NCI-H345 (cell line): ENCODE measurements at regions not wholly inside any gene's neighbourhood (a gene's known extent, or its start where the extent isn't known, plus 50 kb on each side); places are given as distances from the start of the nearest gene placed in this dataset.

Experiments used
- DNase-seq: peaks from one replicate; lab custom pipeline; 2025; lab: John Stamatoyannopoulos, UW

GRCh38 chr2:111652681-111653080 lies 231.3 kb downstream of the ANAPC1 start:
- no peak for DNase-seq

- DNase-seq: no peak
These were observed 230.8 kb downstream of the ANAPC1 start for GRCh38 chr2:111653103-111653624.

- no peak for DNase-seq
These were observed 230.1 kb downstream of the ANAPC1 start for GRCh38 chr2:111653913-111654312.

- no peak for DNase-seq
These were observed 229.2 kb downstream of the ANAPC1 start for GRCh38 chr2:111654829-111655228.

- no peak for DNase-seq
These were observed 227.6 kb downstream of the ANAPC1 start for GRCh38 chr2:111656436-111656835.

- DNase-seq: no peak
These were observed 227.1 kb downstream of the ANAPC1 start for GRCh38 chr2:111656894-111657293.

GRCh38 chr2:111657351-111657975 lies 226.5 kb downstream of the ANAPC1 start:
- no peak for DNase-seq

- no peak for DNase-seq
These were observed 224.3 kb downstream of the ANAPC1 start for GRCh38 chr2:111659361-111660333.

- no peak for DNase-seq
These were observed 223.2 kb downstream of the ANAPC1 start for GRCh38 chr2:111660811-111661210.

GRCh38 chr2:111661286-111661940 lies 222.6 kb downstream of the ANAPC1 start:
- no peak for DNase-seq

GRCh38 chr2:111662039-111662770 lies 221.8 kb downstream of the ANAPC1 start:
- DNase-seq: no peak

GRCh38 chr2:111662771-111663470 lies 221.1 kb downstream of the ANAPC1 start:
- DNase-seq: no peak

GRCh38 chr2:111663471-111664274 lies 220.3 kb downstream of the ANAPC1 start:
- no peak for DNase-seq

GRCh38 chr2:111664275-111664850 lies 219.6 kb downstream of the ANAPC1 start:
- no peak for DNase-seq

GRCh38 chr2:111665011-111665410 lies 219.0 kb downstream of the ANAPC1 start:
- no peak for DNase-seq

GRCh38 chr2:111665551-111666116 lies 218.4 kb downstream of the ANAPC1 start:
- DNase-seq: no peak

- no peak for DNase-seq
These were observed 217.8 kb downstream of the ANAPC1 start for GRCh38 chr2:111666160-111666559.

- no peak for DNase-seq
These were observed 217.0 kb downstream of the ANAPC1 start for GRCh38 chr2:111667001-111667400.

GRCh38 chr2:111667542-111668273 lies 216.3 kb downstream of the ANAPC1 start:
- no peak for DNase-seq
